Right lobe of liver (tissue), 6 donors: ENCODE measurements at regions not wholly inside any gene's neighbourhood (a gene's known extent, or its start where the extent isn't known, plus 50 kb on each side); places are given as distances from the start of the nearest gene placed in this dataset.
"Not testable (repeated sequence)": the region's sequence is repeated elsewhere in the genome, so short reads cannot be mapped to it uniquely, and the experiment has no call there.

Experiments used
- ATAC-seq, 4 donors: fragments of 200-7000 bp; cut with Tn5 transposase; one replicate each; pipeline ENCODE4 v1.9.1; 2020; ENCODE audit warnings: mild to moderate bottlenecking in 4 of 4, moderate library complexity in 4 of 4
- DNase-seq, 3 donors: peaks; one replicate each; pipeline ENCODE4 v3.0.0-alpha.2; 2020
- H3K27ac ChIP-seq, 3 donors: fragments of 200-600 bp; one replicate each; pipeline ENCODE4 v1.8.0; 2022
- H3K27me3 ChIP-seq, 2 donors: fragments of 200-600 bp; one replicate each; pipeline ENCODE4 v1.8.0; 2022
- H3K36me3 ChIP-seq, 4 donors: fragments of 200-600 bp; sonication (generic) in 1 of 4; one replicate each; pipeline versions ENCODE4 v1.5.1 to v1.8.0; 2017 to 2022; ENCODE audit warnings: control low read depth in 1 of 4
- H3K4me1 ChIP-seq, 4 donors: fragments of 200-600 bp; sonication (generic) in 1 of 4; one replicate each; pipeline versions ENCODE4 v1.5.1 to v1.8.0; 2017 to 2022; ENCODE audit warnings: control low read depth in 1 of 4
- H3K4me3 ChIP-seq, 3 donors: fragments of 200-600 bp; one replicate each; pipeline ENCODE4 v1.8.0; 2022
- H3K9me3 ChIP-seq, 4 donors: fragments of 200-600 bp; sonication (generic) in 1 of 4; one replicate each; pipeline versions ENCODE4 v1.5.1 to v1.8.0; 2017 to 2022; ENCODE audit warnings: control low read depth in 1 of 4
- POLR2A ChIP-seq: fragments of 450-650 bp; IDR thresholded peaks from one replicate; pipeline ENCODE4 v1.6.1; 2017; ENCODE audit warnings: antibody characterized with exemption, mild to moderate bottlenecking
- WGBS: methylation state at CpG from one replicate; pipeline ENCODE4 v1.1.6; 2018; ENCODE audit warnings: low coverage, low lambda C conversion rate; ENCODE audit not compliant: insufficient coverage; ENCODE audit errors: missing lambda C conversion rate; 5-methylcytosine and 5-hydroxymethylcytosine counted together
- intact Hi-C, 2 donors: fragments of 100-400 bp; cut with DNase I; formaldehyde crosslinking; loops; one replicate each; pipeline versions ENCODE4 v1.11.2 to v1.14.1; 2022
- TF ChIP-seq, protein P1 (sequence below), 4 donors: fragments of 200-600 bp in 3 of 4; fragments of 450-650 bp in 1 of 4; IDR thresholded peaks; one replicate each; pipeline versions ENCODE4 v1.5.1 to v1.8.0; 2016 to 2022; ENCODE audit warnings: antibody characterized with exemption in 4 of 4, mild to moderate bottlenecking in 2 of 4
- donor health status: DM: no; HTN: yes; CAD: no.
- donor health status: DM: no; HTN: no; CAD: no.
- donor health status: DM: no; HTN: no; CAD: no.
- donor health status: DM: no; HTN: yes; CAD: no.
- donor health status: DM: no; HTN: yes; CAD: no.

DNA sequence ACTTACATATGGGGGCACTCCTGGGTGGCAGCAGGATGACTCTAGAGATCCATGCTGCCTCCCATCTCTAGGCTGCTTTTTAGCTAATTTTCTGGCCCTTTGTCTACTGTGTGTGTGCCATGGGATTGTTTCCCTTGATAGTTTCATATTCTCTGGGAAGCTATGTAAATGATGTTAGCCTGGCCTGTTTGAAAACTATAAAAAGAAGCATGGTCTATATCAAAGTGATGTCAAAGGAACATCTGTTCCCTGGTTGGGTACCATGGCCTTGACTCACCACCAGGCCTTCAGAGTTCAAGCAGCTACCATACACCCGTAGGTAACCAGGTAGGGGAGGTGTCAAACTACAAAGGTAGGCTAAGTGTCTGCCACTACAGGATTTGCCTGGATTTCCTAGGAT is 310.4 kb downstream of the FRK start:
- H3K9me3 ChIP-seq = no peaks in the 10 kb centered on the region
- H3K4me3 ChIP-seq = no peak overlapping the region
- ATAC-seq = no peak
- TF ChIP-seq POLR2A = no peak
- TF ChIP-seq, protein P1, sequence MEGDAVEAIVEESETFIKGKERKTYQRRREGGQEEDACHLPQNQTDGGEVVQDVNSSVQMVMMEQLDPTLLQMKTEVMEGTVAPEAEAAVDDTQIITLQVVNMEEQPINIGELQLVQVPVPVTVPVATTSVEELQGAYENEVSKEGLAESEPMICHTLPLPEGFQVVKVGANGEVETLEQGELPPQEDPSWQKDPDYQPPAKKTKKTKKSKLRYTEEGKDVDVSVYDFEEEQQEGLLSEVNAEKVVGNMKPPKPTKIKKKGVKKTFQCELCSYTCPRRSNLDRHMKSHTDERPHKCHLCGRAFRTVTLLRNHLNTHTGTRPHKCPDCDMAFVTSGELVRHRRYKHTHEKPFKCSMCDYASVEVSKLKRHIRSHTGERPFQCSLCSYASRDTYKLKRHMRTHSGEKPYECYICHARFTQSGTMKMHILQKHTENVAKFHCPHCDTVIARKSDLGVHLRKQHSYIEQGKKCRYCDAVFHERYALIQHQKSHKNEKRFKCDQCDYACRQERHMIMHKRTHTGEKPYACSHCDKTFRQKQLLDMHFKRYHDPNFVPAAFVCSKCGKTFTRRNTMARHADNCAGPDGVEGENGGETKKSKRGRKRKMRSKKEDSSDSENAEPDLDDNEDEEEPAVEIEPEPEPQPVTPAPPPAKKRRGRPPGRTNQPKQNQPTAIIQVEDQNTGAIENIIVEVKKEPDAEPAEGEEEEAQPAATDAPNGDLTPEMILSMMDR (IDR thresholded peaks at IDR 0.05) = no peak
- H3K27me3 ChIP-seq = no peaks in the 10 kb centered on the region
- no peak overlapping the region for H3K27ac ChIP-seq
- no peaks in the 10 kb centered on the region for H3K4me1 ChIP-seq
- intact Hi-C loops = no loop called here
- 78% methylated on average over 1 of the region's 1 CpG for WGBS
- DNase-seq = no peak
- no peaks in the 10 kb centered on the region for H3K36me3 ChIP-seq

DNA sequence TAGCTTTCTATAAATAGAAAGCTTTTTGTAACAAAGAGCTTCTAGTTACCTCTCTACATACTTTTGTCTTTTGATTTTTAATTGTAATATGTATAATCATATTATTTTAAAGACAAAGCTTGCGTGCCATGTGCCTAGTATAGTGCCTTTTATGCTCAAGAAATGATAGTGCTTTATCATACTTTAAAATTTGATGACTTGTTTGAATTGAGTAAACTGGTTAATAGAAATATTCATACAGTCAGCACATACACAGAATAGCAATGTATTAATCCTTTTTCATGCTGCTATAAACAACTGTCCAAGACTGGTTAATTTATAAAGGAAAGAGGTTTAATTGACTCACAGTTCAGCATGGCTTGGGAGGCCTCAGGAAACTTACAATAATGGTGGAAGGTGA is 313.0 kb downstream of the FRK start:
- no peak for TF ChIP-seq POLR2A
- TF ChIP-seq, protein P1 (IDR thresholded peaks at IDR 0.05) = no peak
- no peaks in the 10 kb centered on the region for H3K9me3 ChIP-seq
- no peaks in the 10 kb centered on the region for H3K4me1 ChIP-seq
- DNase-seq (no peak), ATAC-seq (no peak)
- H3K27ac ChIP-seq = no peak overlapping the region
- H3K27me3 ChIP-seq = no peaks in the 10 kb centered on the region
- intact Hi-C loops = no loop called here
- no peaks in the 10 kb centered on the region for H3K36me3 ChIP-seq
- 0% methylated on average over 1 of the region's 1 CpG for WGBS
- no peak overlapping the region for H3K4me3 ChIP-seq

DNA sequence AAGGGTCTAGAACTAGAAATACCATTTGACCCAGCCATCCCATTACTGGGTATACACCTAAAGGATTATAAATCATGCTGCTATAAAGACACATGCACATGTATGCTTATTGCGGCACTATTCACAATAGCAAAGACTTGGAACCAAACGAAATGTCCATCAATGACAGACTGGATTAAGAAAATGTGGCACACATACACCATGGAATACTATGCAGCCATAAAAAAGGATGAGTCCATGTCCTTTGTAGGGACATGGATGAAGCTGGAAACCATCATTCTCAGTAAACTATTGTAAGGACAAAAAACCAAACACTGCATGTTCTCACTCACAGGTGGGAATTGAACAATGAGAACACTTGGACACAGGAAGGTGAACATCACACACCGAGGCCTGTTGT is 314.1 kb downstream of the FRK start:
- H3K27ac ChIP-seq, ATAC-seq, H3K4me3 ChIP-seq, H3K36me3 ChIP-seq, H3K27me3 ChIP-seq, H3K4me1 ChIP-seq, H3K9me3 ChIP-seq, intact Hi-C loops, DNase-seq: not testable (repeated sequence)
- 73% methylated on average over 2 of the region's 3 CpGs for WGBS

DNA sequence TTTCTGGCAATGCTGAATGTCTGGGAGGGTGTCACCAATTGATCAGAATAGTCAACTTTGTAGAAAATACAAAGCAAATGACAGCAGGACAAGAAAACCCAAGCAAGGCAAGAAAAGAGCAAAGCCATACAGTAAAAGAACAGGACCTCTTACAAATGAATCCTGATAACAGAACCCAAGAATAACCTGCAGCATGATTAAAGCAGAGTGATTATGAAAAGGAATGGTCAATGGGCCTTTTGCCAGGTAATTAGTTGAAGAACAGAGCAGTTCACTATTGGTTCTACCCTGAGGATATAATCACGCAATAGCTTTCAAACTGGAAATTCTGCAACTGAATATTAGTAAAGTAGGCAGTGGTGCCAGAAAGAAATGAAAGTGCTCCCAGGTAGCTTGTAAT is 319.8 kb downstream of the FRK start:
- TF ChIP-seq POLR2A = no peak
- TF ChIP-seq, protein P1 (IDR thresholded peaks at IDR 0.05) = no peak
- Histone ChIP-seq H3K36me3 (no peaks in the 10 kb centered on the region), H3K27ac (no peak overlapping the region), H3K4me1 (no peaks in the 10 kb centered on the region), H3K4me3 (no peak overlapping the region), H3K9me3 (no peaks in the 10 kb centered on the region), H3K27me3 (no peaks in the 10 kb centered on the region)
- no peak for DNase-seq
- ATAC-seq = no peak
- 50% methylated on average over 1 of the region's 1 CpG for WGBS
- intact Hi-C loops = no loop called here

DNA sequence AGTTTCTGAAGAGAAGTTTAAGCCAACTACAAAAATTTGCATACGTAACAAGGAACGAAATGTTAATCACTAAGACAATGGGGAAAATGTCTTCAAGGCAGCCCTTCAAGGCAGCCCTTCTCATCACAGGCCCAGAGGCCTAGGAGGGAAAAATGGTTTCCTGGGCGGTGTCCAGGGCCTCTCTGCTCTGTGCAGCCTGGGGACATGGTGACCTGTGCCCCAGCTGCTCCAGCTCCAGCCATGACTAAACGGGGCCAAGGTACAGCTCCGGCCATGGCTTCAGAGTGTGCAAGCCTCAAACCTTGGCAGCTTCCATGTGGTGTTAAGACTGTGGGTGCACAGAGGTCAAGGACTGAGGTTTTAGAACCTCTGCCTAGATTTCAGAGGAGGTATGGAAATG is 325.1 kb downstream of the FRK start:
- Histone ChIP-seq H3K27me3 (no peaks in the 10 kb centered on the region), H3K27ac (no peak overlapping the region), H3K4me3 (no peak overlapping the region), H3K9me3 (no peaks in the 10 kb centered on the region), H3K4me1 (no peaks in the 10 kb centered on the region), H3K36me3 (no peaks in the 10 kb centered on the region)
- DNase-seq (no peak), ATAC-seq (no peak)
- intact Hi-C loops = no loop called here
- WGBS = 94% methylated on average over 2 of the region's 5 CpGs
- TF ChIP-seq POLR2A = no peak
- TF ChIP-seq, protein P1 (IDR thresholded peaks at IDR 0.05) = no peak
